Heart left ventricle (tissue), 16 donors: ENCODE measurements at regions not wholly inside any gene's neighbourhood (a gene's known extent, or its start where the extent isn't known, plus 50 kb on each side); places are given as distances from the start of the nearest gene placed in this dataset.

Experiments used
- ATAC-seq, 4 donors: fragments of 200-7000 bp; cut with Tn5 transposase; one replicate each; pipeline ENCODE4 v1.9.1; 2020 to 2022; ENCODE audit warnings: moderate library complexity in 4 of 4, mild to moderate bottlenecking in 3 of 4, moderate number of reproducible peaks in 1 of 4
- DNase-seq, 5 donors: peaks; one replicate each; pipeline ENCODE4 v3.0.0-alpha.2; 2020
- H3K27ac ChIP-seq, 12 donors: fragments of 200-600 bp; sonication (generic) in 4 of 12; one replicate each; pipeline versions ENCODE4 v1.5.0 to v1.8.0; 2016 to 2022; ENCODE audit warnings: mild to moderate bottlenecking in 2 of 12
- H3K27me3 ChIP-seq, 9 donors: fragments of 200-600 bp; sonication (generic) in 2 of 9; one replicate each; pipeline versions ENCODE4 v1.5.1 to v1.8.0; 2016 to 2022; ENCODE audit warnings: mild to moderate bottlenecking in 3 of 9
- H3K36me3 ChIP-seq, 9 donors: fragments of 200-600 bp; sonication (generic) in 2 of 9; one replicate each; pipeline versions ENCODE4 v1.5.0 to v1.8.0; 2018 to 2022; ENCODE audit warnings: mild to moderate bottlenecking in 2 of 9
- H3K4me1 ChIP-seq, 12 donors: fragments of 200-600 bp; sonication (generic) in 4 of 12; one replicate each; pipeline versions ENCODE4 v1.5.0 to v1.8.0; 2016 to 2022; ENCODE audit warnings: mild to moderate bottlenecking in 3 of 12
- H3K4me3 ChIP-seq, 12 donors: fragments of 200-600 bp; sonication (generic) in 4 of 12; one replicate each; pipeline versions ENCODE4 v1.5.0 to v1.8.0; 2017 to 2022; ENCODE audit warnings: mild to moderate bottlenecking in 9 of 12, moderate library complexity in 4 of 12
- H3K9me3 ChIP-seq, 12 donors: fragments of 200-600 bp; sonication (generic) in 4 of 12; one replicate each; pipeline versions ENCODE4 v1.5.0 to v1.8.0; 2016 to 2022; ENCODE audit warnings: mild to moderate bottlenecking in 1 of 12
- POLR2A ChIP-seq, 2 donors: fragments of 450-650 bp; IDR thresholded peaks; one replicate each; pipeline ENCODE4 v1.6.1; 2017; ENCODE audit warnings: antibody characterized with exemption in 2 of 2, mild to moderate bottlenecking in 2 of 2, moderate library complexity in 2 of 2
- WGBS, 4 donors: extraction: QIAGEN DNeasy Blood & Tissue Kit in 2 of 4; methylation state at CpG; one replicate each; pipeline versions ENCODE4 v1.1.5 to v1.1.7; 2013 to 2018; 5-methylcytosine and 5-hydroxymethylcytosine counted together
- intact Hi-C, 10 donors: fragments of 100-400 bp; cut with DNase I; formaldehyde crosslinking; loops; one replicate each; pipeline versions ENCODE4 v1.11.1 to v1.14.2; 2022
- TF ChIP-seq, protein P1 (sequence below), 12 donors: fragments of 200-600 bp; sonication (generic) in 4 of 12; IDR thresholded peaks; one replicate each; pipeline versions ENCODE4 v1.5.0 to v1.8.0; 2018 to 2022; ENCODE audit warnings: antibody characterized with exemption in 12 of 12, mild to moderate bottlenecking in 5 of 12
- donor health status: ischemic (EF 13 %, LVEDD 7.1; RV severe dilation, severe dysfunction).
- donor health status: healthy with polysubstance abuse.
- donor health status: DM: no; HTN: yes; CAD: no.
- donor health status: DM: no; HTN: no; CAD: no.
- donor health status: ischemic (EF 25% LVEDD 6.9; RV normal size, moderate dysfunction).
- donor health status: ischemic (EF 25% LVEDD 5.7; RV mildly dilated, moderate dysfunction).
- donor health status: healthy.
- donor health status: DM: yes; HTN: yes; CAD: no.
- donor health status: ischemic (EF 35%, LVEDD 5.7; RV mildly dilated, moderate dysfunction).
- donor health status: nonischemic (EF 11% LVEDD 7.7; RV severe dilation, severe dysfunction).
- donor health status: DM: yes; HTN: yes; CAD: no.
- donor health status: PGD.
- donor health status: ischemic (EF 29% LVEDD 5.4; RV normal size, mild dysfunction).
- donor health status: nonischemic (EF 23%, LVEDD 6.1; RV moderate dilation, normal function).

DNA sequence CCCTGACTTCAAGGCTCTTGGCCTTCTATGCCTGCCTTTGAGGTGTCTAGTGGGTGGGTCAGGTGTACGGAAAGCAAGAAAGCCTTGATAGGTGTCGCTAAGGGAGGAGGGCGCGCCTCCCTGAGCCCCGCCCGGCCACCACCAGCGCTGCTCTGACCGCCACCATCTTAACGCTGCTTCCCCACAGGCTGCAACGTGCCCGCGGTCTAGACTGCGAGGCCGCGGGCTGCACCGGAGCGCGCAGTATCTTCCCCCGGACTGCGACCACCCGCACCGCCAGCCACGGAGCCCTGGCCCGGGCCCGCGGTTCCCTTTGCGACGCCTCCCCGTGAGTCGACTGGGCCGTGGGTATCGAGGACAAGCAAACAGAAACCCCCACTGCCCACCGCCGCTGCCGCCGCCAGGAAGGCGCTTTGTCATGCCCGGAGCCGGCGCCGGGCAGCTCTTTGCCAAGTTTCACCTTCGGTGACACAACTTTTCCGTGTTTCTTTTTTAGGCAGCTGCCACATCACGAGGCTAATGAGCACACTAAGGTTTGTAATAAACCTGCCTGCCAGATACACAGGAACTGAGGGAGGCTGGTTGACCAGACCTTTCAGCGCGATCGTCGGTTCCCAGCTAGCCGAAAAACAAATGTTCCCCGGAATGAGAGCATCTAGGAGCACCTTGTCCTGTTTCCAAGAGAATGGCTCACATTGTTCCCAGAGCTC lies 335.8 kb upstream of the F9 start:
- no peak for TF ChIP-seq POLR2A (IDR thresholded peaks at IDR 0.05)
- TF ChIP-seq, protein P1, sequence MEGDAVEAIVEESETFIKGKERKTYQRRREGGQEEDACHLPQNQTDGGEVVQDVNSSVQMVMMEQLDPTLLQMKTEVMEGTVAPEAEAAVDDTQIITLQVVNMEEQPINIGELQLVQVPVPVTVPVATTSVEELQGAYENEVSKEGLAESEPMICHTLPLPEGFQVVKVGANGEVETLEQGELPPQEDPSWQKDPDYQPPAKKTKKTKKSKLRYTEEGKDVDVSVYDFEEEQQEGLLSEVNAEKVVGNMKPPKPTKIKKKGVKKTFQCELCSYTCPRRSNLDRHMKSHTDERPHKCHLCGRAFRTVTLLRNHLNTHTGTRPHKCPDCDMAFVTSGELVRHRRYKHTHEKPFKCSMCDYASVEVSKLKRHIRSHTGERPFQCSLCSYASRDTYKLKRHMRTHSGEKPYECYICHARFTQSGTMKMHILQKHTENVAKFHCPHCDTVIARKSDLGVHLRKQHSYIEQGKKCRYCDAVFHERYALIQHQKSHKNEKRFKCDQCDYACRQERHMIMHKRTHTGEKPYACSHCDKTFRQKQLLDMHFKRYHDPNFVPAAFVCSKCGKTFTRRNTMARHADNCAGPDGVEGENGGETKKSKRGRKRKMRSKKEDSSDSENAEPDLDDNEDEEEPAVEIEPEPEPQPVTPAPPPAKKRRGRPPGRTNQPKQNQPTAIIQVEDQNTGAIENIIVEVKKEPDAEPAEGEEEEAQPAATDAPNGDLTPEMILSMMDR (IDR thresholded peaks at IDR 0.05) = no peak
- DNase-seq (peak in 4 of 5 donors; percentile 12 to 53 (median 30)), ATAC-seq (peak in 3 of 4 donors; percentile 60 to 92 (median 89))
- WGBS, 4 donors = 2 to 32% (median 13%) methylated on average over 44 to 50 of the region's 50 CpGs
- Histone ChIP-seq H3K4me3 (peak overlapping the region in 10 of 12 donors; percentile 26 to 55 (median 43)), H3K27me3 (peaks cover 0 to 47% (median 0%) of the 10 kb centered on the region in 9 donors), H3K9me3 (no peaks in the 10 kb centered on the region), H3K36me3 (no peaks in the 10 kb centered on the region), H3K4me1 (peaks cover 0 to 6% (median 0%) of the 10 kb centered on the region in 12 donors), H3K27ac (peak overlapping the region in 6 of 12 donors; percentile 11 to 81 (median 58))
- intact Hi-C loops = no loop called here

DNA sequence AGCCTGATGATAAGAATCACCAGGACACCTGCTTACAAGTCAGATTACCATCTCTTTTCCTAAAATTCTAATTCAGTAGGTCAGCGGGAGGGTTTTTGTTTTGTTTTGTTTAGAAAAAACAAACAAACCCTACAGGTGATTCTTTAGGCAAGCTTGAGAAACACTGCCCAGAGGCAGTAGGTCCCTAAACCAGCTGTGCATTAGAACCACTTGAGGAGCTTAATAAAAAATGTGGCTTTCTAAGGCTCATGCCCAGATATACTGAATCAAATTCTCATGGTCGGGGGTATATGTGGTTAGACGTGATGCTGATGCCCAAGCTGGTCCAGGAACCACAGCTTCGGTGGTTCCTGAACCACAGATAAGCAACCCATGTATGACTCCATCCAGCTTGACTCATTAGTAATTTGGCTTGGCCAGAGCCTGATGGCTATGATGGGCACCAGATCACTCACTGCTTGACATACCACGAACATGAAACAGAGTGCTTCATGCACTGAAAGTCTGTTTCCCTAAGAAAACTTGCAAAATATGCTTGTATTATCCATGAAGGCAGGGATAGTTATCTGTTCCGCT lies 338.1 kb upstream of the F9 start:
- no peak for TF ChIP-seq POLR2A (IDR thresholded peaks at IDR 0.05)
- TF ChIP-seq, protein P1 (IDR thresholded peaks at IDR 0.05) = no peak
- ATAC-seq = no peak

DNA sequence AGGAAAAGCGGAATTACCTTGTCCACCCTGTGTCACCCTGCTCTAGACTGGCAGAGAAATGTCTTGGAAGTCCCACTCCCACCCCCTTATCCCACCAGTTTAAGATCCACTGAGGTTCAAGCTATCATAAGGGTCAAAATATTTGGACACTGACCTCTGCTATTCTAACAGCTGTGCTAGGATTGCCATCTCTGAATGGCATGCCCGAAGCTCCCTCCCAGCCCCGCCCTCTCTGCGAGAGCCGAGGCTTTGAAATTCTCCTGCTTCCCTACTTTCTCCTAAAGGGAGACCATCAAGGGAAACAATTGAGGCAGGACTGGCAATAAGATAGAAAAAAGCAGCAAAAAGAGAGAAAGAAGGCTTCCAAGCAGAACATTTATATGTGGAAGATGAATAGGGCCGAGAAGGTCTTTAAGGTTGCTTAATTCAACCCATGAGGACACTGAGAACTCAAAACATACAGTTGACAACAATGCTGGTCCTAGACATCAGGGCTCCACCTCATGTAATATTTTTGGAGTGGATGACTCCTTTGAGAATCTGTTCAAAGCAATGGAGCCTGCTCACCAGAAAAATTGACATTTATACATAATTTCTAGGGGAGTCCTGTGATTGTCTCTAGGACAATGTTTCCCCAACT lies 338.7 kb upstream of the F9 start:
- intact Hi-C loops = no loop called here
- Histone ChIP-seq H3K27me3 (peaks cover 0 to 36% (median 0%) of the 10 kb centered on the region in 9 donors), H3K27ac (no peak overlapping the region), H3K9me3 (no peaks in the 10 kb centered on the region), H3K4me1 (peaks cover 0 to 6% (median 0%) of the 10 kb centered on the region in 12 donors), H3K4me3 (no peak overlapping the region), H3K36me3 (no peaks in the 10 kb centered on the region)
- WGBS, 4 donors = 82 to 93% (median 87%) methylated on average over 6 of the region's 6 CpGs
- DNase-seq (no peak), ATAC-seq (no peak)
- TF ChIP-seq, protein P1 (IDR thresholded peaks at IDR 0.05) = no peak
- no peak for TF ChIP-seq POLR2A (IDR thresholded peaks at IDR 0.05)

More for the DNA sequence above, 338.1 kb upstream of the F9 start:
- peaks cover 0 to 38% (median 0%) of the 10 kb centered on the region in 9 donors for H3K27me3 ChIP-seq
- intact Hi-C loops = no loop called here
- no peak overlapping the region for H3K4me3 ChIP-seq
- no peak for DNase-seq
- H3K36me3 ChIP-seq = no peaks in the 10 kb centered on the region
- H3K9me3 ChIP-seq = no peaks in the 10 kb centered on the region
- 61 to 85% (median 78%) methylated on average over 6 of the region's 6 CpGs for WGBS, 4 donors
- no peak overlapping the region for H3K27ac ChIP-seq
- H3K4me1 ChIP-seq = peaks cover 0 to 6% (median 0%) of the 10 kb centered on the region in 12 donors

DNA sequence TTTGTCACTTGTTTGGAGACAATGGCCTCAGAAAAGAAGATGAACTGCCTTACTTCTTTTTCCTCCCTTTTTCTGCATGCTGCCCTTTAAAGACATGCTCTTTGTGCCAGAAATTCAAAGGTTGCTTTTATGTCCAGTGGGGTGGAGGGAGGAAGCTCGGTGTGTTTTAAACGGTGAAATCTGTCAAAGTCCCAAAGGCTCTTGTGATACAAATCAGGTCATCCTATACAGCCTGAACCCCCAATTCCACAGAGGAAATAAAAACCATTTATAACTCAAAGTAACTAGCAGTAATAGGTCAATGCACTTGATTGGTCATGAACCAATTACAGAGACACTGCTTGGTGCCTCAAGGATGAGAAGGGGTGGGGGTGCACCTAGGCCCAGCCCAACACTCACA lies 339.3 kb upstream of the F9 start:
- H3K27me3 ChIP-seq = peaks cover 0 to 30% (median 0%) of the 10 kb centered on the region in 9 donors
- no peak for TF ChIP-seq POLR2A (IDR thresholded peaks at IDR 0.05)
- TF ChIP-seq, protein P1 (IDR thresholded peaks at IDR 0.05) = no peak
- DNase-seq = no peak
- no peaks in the 10 kb centered on the region for H3K36me3 ChIP-seq
- H3K4me1 ChIP-seq = peaks cover 0 to 6% (median 0%) of the 10 kb centered on the region in 12 donors
- WGBS, 4 donors = 57 to 83% (median 68%) methylated on average over 2 of the region's 2 CpGs
- no peak for ATAC-seq
- intact Hi-C loops = no loop called here
- H3K9me3 ChIP-seq = no peaks in the 10 kb centered on the region
- no peak overlapping the region for H3K27ac ChIP-seq
- H3K4me3 ChIP-seq = no peak overlapping the region
